ENCODE measurements at regions not wholly inside any gene's neighbourhood (a gene's known extent, or its start where the extent isn't known, plus 50 kb on each side); places are given as distances from the start of the nearest gene placed in this dataset.
"Not testable (repeated sequence)": the region's sequence is repeated elsewhere in the genome, so short reads cannot be mapped to it uniquely, and the experiment has no call there.

DNA sequence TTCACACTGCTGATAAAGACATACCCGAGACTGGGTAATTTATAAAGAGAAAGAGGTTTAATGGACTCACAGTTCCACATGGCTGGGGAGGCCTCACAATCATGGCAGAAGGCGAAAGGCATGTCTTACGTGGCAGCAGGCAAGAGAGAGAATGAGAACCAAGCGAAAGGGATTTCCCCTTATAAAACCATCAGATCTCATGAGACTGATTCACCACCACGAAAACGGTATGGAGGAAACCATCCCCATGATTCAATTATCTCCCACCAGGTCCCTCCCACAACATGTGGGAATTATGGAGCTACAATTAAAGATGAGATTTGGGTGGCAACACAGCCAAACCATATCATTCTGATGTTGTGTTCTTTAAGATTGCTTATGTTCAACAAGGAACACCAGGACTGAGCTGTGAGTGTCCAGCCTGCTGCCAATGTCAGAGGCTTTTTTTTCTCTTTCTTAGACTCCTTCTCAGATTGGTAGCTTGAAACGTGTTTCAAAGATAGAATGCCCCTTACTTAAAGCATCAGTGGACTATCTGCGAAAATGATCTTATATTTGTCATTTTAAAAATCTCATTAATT is 124.1 kb upstream of the TWIST2 start:
- not testable (repeated sequence) for TF ChIP-seq TARDBP (IDR thresholded peaks at IDR 0.05); ZNF384 (IDR thresholded peaks at IDR 0.05); CTBP1 (IDR thresholded peaks at IDR 0.05; ENCODE audit: borderline replicate concordance)
